ENCODE measurements at regions not wholly inside any gene's neighbourhood (a gene's known extent, or its start where the extent isn't known, plus 50 kb on each side); places are given as distances from the start of the nearest gene placed in this dataset.

GRCh38 chr14:49946320-49947141 lies 53.6 kb downstream of the ARF6 start:
- WGBS, 2 donors = 35 to 44% methylated on average over 10 of the region's 10 CpGs
- peak overlapping the region; percentile 42 to 92 (median 80) for H3K27ac ChIP-seq
- intact Hi-C loops (cut with DNase I) = no loop called here
- no peak for TF ChIP-seq POLR2A (IDR thresholded peaks at IDR 0.05)
- no peak for TF ChIP-seq CTCF (IDR thresholded peaks at IDR 0.05)
- peaks cover 18 to 74% (median 20%) of the 10 kb centered on the region in 3 donors for H3K4me1 ChIP-seq
- DNase-seq = no peak
- no peaks in the 10 kb centered on the region for H3K36me3 ChIP-seq
- H3K9me3 ChIP-seq = no peaks in the 10 kb centered on the region
- no peaks in the 10 kb centered on the region for H3K27me3 ChIP-seq
- H3K4me3 ChIP-seq = no peak overlapping the region

GRCh38 chr14:49947506-49947905 lies 54.6 kb downstream of the ARF6 start:
- Histone ChIP-seq H3K4me1 (peaks cover 23 to 75% (median 24%) of the 10 kb centered on the region in 3 donors), H3K36me3 (no peaks in the 10 kb centered on the region), H3K27me3 (no peaks in the 10 kb centered on the region), H3K27ac (peak overlapping the region in 3 of 4 donors; percentile 42 to 92 (median 89)), H3K9me3 (no peaks in the 10 kb centered on the region), H3K4me3 (no peak overlapping the region)
- TF ChIP-seq CTCF (IDR thresholded peaks at IDR 0.05) = no peak
- no peak for TF ChIP-seq POLR2A (IDR thresholded peaks at IDR 0.05)
- WGBS, 2 donors = 74 to 93% methylated on average over 2 to 3 of the region's 3 CpGs
- DNase-seq = no peak
- intact Hi-C loops (cut with DNase I) = no loop called here

- Histone ChIP-seq H3K4me3 (peak overlapping the region in 3 of 4 donors; percentile 32 to 47 (median 33)), H3K27me3 (no peaks in the 10 kb centered on the region), H3K36me3 (no peaks in the 10 kb centered on the region), H3K4me1 (peaks cover 29 to 95% (median 34%) of the 10 kb centered on the region in 3 donors), H3K9me3 (no peaks in the 10 kb centered on the region), H3K27ac (peak overlapping the region; percentile 80 to 92 (median 85))
- no peak for TF ChIP-seq CTCF (IDR thresholded peaks at IDR 0.05)
- TF ChIP-seq POLR2A (IDR thresholded peaks at IDR 0.05) = peak in 1 of 4 donors; percentile 27
- intact Hi-C loops (cut with DNase I) = no loop called here
- no peak for DNase-seq
- 29 to 34% methylated on average over 4 of the region's 4 CpGs for WGBS, 2 donors
Measured at GRCh38 chr14:49950275-49951228, 57.7 kb downstream of the ARF6 start.

DNA sequence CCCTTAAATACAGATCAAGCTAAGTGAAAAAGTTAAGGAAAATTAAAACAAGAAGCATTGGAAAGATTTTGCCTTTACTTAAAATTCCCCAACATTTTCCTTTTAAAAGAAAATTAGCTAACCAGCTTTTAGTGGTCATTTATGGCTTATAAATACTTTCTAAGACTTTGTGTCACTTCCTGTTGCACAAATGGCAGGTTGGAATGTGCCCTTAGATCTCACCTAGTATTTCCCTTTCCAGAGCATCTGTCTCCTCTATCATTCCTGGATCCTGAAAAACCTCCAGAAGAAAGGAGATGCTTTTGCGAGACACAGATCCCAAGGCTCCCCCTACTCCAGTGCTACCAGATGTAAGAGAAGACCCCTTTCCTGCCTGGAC lies 58.3 kb downstream of the ARF6 start:
- Histone ChIP-seq H3K27me3 (no peaks in the 10 kb centered on the region), H3K4me3 (no peak overlapping the region), H3K4me1 (peaks cover 27 to 88% (median 31%) of the 10 kb centered on the region in 3 donors), H3K27ac (peak overlapping the region; percentile 40 to 92 (median 85)), H3K36me3 (no peaks in the 10 kb centered on the region), H3K9me3 (no peaks in the 10 kb centered on the region)
- no peak for DNase-seq
- TF ChIP-seq CTCF (IDR thresholded peaks at IDR 0.05) (no peak), POLR2A (IDR thresholded peaks at IDR 0.05) (no peak)
- 100% methylated on average over 1 of the region's 1 CpG for WGBS, 2 donors
- intact Hi-C loops (cut with DNase I) = no loop called here

All from esophagus squamous epithelium (tissue), 5 donors.